ENCODE measurements at regions not wholly inside any gene's neighbourhood (a gene's known extent, or its start where the extent isn't known, plus 50 kb on each side); places are given as distances from the start of the nearest gene placed in this dataset.

DNA sequence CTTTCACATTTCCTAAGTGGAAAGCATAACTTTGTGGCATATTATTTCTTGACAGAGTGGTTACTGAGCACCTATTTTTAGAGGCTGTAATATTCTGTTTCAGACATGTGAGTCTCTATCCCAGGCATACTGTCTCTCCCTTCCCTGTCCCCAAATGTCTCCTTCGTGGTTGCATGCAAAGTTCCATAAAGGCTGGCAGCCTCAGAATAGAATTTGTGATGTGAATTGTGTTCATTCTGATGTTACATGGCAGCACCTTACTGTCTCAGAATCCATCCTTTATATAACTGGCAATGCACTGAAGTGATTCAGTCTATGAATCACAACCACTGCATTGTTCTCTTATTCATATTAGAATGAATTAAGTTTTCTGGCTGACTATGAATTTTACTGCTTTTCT lies 89.0 kb upstream of the SLC7A1 start:
- TF ChIP-seq, protein P1, sequence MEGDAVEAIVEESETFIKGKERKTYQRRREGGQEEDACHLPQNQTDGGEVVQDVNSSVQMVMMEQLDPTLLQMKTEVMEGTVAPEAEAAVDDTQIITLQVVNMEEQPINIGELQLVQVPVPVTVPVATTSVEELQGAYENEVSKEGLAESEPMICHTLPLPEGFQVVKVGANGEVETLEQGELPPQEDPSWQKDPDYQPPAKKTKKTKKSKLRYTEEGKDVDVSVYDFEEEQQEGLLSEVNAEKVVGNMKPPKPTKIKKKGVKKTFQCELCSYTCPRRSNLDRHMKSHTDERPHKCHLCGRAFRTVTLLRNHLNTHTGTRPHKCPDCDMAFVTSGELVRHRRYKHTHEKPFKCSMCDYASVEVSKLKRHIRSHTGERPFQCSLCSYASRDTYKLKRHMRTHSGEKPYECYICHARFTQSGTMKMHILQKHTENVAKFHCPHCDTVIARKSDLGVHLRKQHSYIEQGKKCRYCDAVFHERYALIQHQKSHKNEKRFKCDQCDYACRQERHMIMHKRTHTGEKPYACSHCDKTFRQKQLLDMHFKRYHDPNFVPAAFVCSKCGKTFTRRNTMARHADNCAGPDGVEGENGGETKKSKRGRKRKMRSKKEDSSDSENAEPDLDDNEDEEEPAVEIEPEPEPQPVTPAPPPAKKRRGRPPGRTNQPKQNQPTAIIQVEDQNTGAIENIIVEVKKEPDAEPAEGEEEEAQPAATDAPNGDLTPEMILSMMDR (IDR thresholded peaks at IDR 0.05; ENCODE audit: low read depth, low read length, missing control alignments), result no peak

GRCh38 chr13:29683041-29683440 lies 87.6 kb upstream of the SLC7A1 start:
- DNase-seq (ENCODE audit: low read depth), result no peak
- no peak overlapping the region for H3K4me3 ChIP-seq (ENCODE audit: low read depth, low read length)
- TF ChIP-seq, protein P1 (IDR thresholded peaks at IDR 0.05; ENCODE audit: low read depth, low read length, missing control alignments), result no peak

More for the DNA sequence above, 89.0 kb upstream of the SLC7A1 start:
- no peak overlapping the region for H3K4me3 ChIP-seq (ENCODE audit: low read depth, low read length)
- no peak for DNase-seq (ENCODE audit: low read depth)

DNA sequence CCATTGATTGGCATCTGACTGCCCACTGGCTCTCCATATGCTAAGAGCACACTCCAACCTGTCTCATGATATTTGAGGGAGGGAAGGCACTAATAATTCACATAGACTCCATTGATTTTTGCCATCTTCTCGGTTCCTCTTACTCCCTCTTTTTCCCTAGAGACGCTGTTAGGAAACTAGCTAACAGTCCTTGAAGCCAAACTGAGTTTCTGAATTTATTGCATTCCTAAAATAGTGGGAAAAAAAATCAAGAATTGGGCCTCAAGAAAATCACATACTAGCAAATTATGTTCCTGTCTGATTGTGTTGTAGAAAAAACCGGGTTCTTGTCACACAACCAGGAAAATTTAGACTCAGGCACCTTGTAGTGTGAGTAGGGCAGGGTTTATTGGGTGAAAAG lies 86.4 kb upstream of the SLC7A1 start:
- TF ChIP-seq, protein P1 (IDR thresholded peaks at IDR 0.05; ENCODE audit: low read depth, low read length, missing control alignments), result no peak
- DNase-seq (ENCODE audit: low read depth), result no peak

GRCh38 chr13:29679396-29680053 lies 84.0 kb upstream of the SLC7A1 start:
- no peak for DNase-seq (ENCODE audit: low read depth)
- TF ChIP-seq, protein P1 (IDR thresholded peaks at IDR 0.05; ENCODE audit: low read depth, low read length, missing control alignments), result no peak
- H3K4me3 ChIP-seq (ENCODE audit: low read depth, low read length), result no peak overlapping the region

More for the DNA sequence above, 86.4 kb upstream of the SLC7A1 start:
- no peak overlapping the region for H3K4me3 ChIP-seq (ENCODE audit: low read depth, low read length)

- no peak for DNase-seq (ENCODE audit: low read depth)
- TF ChIP-seq, protein P1 (IDR thresholded peaks at IDR 0.05; ENCODE audit: low read depth, low read length, missing control alignments), result no peak
- H3K4me3 ChIP-seq (ENCODE audit: low read depth, low read length), result no peak overlapping the region
Observed at GRCh38 chr13:29677627-29678026, 82.1 kb upstream of the SLC7A1 start.

- no peak overlapping the region for H3K4me3 ChIP-seq (ENCODE audit: low read depth, low read length)
- no peak for DNase-seq (ENCODE audit: low read depth)
Observed at GRCh38 chr13:29676941-29677452, 81.5 kb upstream of the SLC7A1 start.

More at GRCh38 chr13:29676941-29677452, 81.5 kb upstream of the SLC7A1 start:
- TF ChIP-seq, protein P1 (IDR thresholded peaks at IDR 0.05; ENCODE audit: low read depth, low read length, missing control alignments), result no peak

Data from GM12864 (cell line).